ENCODE measurements at regions not wholly inside any gene's neighbourhood (a gene's known extent, or its start where the extent isn't known, plus 50 kb on each side); places are given as distances from the start of the nearest gene placed in this dataset.
"Not testable (repeated sequence)": the region's sequence is repeated elsewhere in the genome, so short reads cannot be mapped to it uniquely, and the experiment has no call there.

- DNase-seq = no peak
These were observed 340.4 kb upstream of the SEMA6A start for GRCh38 chr5:116914869-116915504.

GRCh38 chr5:116912221-116912620, 337.6 kb upstream of the SEMA6A start:
- no peak for DNase-seq

- DNase-seq = no peak
These were observed 336.5 kb upstream of the SEMA6A start for GRCh38 chr5:116911074-116911473.

GRCh38 chr5:116908537-116908936, 333.9 kb upstream of the SEMA6A start:
- no peak for DNase-seq

GRCh38 chr5:116905885-116906284, 331.3 kb upstream of the SEMA6A start:
- no peak for DNase-seq

- no peak for DNase-seq
These were observed 326.2 kb upstream of the SEMA6A start for GRCh38 chr5:116900793-116901192.

GRCh38 chr5:116898917-116899316, 324.3 kb upstream of the SEMA6A start:
- DNase-seq = no peak

GRCh38 chr5:116897291-116897690, 322.7 kb upstream of the SEMA6A start:
- DNase-seq = no peak

- DNase-seq = no peak
These were observed 321.4 kb upstream of the SEMA6A start for GRCh38 chr5:116896001-116896400.

GRCh38 chr5:116892993-116893392, 318.4 kb upstream of the SEMA6A start:
- DNase-seq = no peak

- no peak for DNase-seq
These were observed 312.5 kb upstream of the SEMA6A start for GRCh38 chr5:116887104-116887503.

- no peak for DNase-seq
These were observed 311.2 kb upstream of the SEMA6A start for GRCh38 chr5:116885825-116886224.

- no peak for DNase-seq
These were observed 309.3 kb upstream of the SEMA6A start for GRCh38 chr5:116883875-116884274.

- DNase-seq = no peak
These were observed 307.4 kb upstream of the SEMA6A start for GRCh38 chr5:116881921-116882531.

GRCh38 chr5:116880601-116881000, 306.0 kb upstream of the SEMA6A start:
- no peak for DNase-seq

- DNase-seq = no peak
These were observed 305.5 kb upstream of the SEMA6A start for GRCh38 chr5:116880150-116880549.

GRCh38 chr5:116876240-116876840, 301.7 kb upstream of the SEMA6A start:
- DNase-seq = no peak

GRCh38 chr5:116872986-116873385, 298.4 kb upstream of the SEMA6A start:
- no peak for DNase-seq

- DNase-seq = no peak
These were observed 297.9 kb upstream of the SEMA6A start for GRCh38 chr5:116872486-116872885.

GRCh38 chr5:116867825-116868224, 293.2 kb upstream of the SEMA6A start:
- DNase-seq = not testable (repeated sequence)

GRCh38 chr5:116865651-116866050, 291.0 kb upstream of the SEMA6A start:
- DNase-seq = no peak

- no peak for DNase-seq
These were observed 290.2 kb upstream of the SEMA6A start for GRCh38 chr5:116864838-116865190.

GRCh38 chr5:116864157-116864837, 289.7 kb upstream of the SEMA6A start:
- no peak for DNase-seq

All from activated CD4-positive, alpha-beta T cell treated with anti-CD3 and anti-CD28 coated beads for 48 hours (primary cell).